Hematopoietic multipotent progenitor cell treated with erythropoietin and hydrocortisone succinate and interleukin-3 and kit ligand, for 6 days (in vitro differentiated cells): ENCODE measurements at regions not wholly inside any gene's neighbourhood (a gene's known extent, or its start where the extent isn't known, plus 50 kb on each side); places are given as distances from the start of the nearest gene placed in this dataset.

ENCODE experiments used
- DNase-seq: peaks from one replicate; pipeline ENCODE4 v3.0.0-alpha.2; 2015

DNA sequence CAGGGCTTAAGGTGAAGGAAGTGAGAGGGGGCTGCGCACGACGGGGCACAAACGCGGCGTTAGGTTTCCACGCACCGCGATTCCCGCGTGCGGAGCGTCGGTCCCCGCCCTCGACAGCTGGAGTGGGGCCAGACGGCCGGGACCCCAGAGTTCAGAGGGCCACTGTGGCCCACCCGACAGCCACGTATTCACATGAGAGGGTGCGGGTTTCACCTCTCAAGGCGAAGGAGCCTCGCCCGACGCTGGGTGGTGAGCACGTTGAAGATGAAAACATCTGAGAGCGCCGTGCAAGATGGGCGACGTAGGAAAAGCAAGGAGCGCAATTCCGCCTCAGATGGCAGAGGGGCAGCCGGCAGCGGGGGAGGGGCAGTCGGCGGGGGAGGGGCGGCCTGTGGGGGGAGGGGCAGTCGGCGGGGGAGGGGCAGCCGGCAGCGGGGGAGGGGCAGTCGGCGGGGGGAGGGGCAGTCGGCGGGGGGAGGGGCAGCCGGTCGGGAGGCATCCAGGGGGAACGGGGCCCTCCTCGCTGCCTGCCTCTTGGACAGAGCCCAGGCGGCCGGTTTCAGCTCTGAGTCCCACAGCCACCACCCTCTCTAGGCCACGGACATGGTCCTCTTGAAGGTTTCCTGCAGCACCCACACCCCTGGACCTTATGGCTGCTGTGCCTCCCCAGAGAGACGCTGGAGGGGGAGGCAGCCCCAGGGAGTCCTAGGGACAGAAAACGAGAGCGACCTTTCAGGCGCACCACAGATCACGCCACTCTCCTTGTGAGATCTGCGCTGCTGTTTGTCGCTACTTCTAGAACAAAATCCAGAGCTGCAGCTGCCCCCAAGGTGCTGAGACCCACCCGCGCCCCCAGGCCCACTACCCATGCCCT, 113.7 kb downstream of the DLL1 start:
- DNase-seq, result peak; percentile 24

DNA sequence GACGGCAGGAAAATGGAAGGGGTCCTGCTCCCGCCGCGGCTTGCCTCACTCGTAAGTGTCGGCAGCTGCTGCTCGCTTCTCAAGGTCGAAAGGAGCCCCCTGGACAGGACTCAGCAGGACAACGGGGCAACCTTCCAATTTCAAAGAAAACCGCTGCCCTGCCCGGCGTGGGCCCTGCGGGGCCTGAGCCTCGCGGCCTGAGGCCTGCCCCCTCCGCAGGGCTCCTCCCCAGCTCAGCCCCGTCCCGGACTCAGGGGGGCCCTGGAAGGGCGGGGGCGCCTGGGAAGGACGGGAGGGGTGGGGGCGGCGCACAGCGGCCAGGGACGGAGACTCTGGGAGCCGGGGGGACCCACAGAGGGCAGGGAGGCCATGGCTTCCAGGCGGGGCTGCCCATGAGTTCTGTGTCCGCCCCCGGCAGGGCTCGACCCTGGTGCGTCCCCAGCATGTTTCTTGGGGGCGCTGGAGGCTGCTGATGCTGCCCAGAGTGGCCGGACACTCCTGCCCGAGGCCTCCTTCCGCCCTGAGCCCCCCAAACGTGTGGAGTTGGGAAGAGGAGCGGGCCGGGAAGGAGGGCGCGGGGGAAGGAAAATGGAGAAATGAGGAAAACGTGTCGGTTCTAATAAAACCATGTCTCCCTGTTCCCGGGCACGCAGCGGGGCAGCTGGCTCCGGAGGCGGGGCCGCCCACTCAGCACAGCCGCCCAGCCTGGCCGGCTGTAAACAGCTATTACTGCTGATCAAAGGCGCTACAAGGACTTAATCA, 114.6 kb downstream of the DLL1 start:
- no peak for DNase-seq

DNA sequence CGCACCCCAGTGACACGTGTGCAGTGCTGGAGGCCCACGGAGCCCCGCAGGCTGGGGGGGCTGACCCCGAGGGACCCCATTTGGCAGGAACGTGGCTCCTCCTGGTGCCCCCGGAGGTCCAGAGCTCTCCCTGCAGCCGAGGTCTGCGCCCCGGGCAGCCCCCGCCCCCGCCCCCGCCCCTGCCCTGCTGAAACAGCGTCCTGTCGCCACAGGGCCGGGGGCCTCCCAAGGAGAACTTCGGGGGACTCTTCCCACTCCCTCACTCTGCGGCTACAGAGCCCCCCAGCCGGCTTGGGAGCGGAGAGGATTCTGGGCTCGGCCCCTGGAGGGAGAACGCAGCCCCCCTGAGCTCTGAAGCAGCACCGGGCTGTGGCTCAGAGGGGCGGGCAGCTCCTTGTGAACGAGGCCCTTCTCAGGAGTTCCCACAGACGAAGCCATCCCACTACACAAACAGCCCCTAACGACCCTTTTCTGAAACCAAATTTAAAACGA, 115.2 kb downstream of the DLL1 start:
- no peak for DNase-seq

DNA sequence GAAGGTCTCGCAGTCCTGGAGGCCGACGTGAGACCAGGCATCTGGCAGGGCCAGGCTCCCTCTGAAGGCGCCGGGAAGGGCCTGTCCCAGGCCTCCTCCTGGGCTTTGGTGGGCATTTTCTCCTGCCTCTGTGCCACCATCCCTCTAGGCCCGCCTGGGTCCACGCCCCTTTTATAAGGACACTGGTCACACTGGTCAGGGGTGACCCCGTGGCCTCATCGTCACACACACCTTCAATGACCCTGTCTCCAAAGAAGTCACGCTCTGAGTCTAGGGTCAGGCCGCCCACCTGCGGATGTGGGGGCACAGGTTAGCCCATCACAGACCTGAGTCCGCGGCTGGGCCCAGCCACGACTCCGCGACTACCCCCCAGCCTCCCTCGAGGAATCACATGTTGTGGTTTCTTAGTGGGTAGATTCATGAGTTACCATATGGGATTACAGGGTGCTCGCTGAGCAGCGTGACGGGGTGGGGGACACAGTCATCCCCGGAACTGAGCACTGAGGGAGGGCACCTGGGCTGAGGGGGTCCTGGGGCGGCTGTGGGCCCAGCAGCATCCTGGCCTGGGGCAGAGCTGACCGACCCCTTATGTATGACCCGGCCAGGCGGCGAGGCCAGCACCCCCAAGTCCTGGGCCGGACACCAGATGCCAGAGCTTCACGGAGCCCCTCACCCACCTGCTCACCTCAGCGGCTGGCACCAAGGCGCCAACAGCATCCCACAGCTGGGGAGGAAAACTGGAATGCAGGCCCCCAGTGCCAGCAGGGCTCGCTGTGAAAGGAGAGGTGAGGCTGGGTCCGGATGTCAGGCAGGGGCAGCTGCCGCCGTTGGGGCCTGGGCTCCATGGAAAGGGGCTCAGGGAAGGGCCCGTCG, 115.9 kb downstream of the DLL1 start:
- no peak for DNase-seq

DNA sequence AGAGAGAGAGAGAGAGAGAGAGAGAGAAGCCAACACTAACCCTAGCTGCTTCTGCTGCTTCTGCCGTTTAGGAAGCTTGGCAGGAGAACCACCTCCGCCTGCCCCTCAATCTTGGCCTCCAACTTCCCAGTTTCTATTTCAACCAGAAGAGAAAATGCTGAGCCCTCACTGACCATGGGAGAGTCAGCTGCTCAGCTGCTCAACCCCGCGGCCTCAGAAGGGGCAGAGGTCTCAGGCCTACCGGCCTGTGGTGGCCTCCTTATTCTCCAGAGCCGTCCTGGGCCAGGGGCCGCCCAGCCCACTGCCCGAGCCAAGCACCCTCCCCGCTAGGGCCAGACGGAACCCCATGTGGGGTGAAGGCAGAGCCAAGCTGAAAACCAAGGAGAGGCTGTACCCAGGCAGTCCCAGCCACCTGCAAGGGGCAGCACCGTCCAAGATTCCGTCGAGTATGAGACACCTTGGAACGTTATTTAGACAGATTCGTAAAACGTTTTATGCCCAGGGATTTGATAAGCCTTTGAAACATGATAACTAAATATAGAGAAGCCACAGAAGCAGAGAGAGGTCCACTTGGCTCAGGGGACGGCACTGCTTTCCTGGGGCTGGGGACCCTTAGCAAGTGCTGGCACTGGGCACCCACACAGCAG, 116.6 kb downstream of the DLL1 start:
- no peak for DNase-seq

DNA sequence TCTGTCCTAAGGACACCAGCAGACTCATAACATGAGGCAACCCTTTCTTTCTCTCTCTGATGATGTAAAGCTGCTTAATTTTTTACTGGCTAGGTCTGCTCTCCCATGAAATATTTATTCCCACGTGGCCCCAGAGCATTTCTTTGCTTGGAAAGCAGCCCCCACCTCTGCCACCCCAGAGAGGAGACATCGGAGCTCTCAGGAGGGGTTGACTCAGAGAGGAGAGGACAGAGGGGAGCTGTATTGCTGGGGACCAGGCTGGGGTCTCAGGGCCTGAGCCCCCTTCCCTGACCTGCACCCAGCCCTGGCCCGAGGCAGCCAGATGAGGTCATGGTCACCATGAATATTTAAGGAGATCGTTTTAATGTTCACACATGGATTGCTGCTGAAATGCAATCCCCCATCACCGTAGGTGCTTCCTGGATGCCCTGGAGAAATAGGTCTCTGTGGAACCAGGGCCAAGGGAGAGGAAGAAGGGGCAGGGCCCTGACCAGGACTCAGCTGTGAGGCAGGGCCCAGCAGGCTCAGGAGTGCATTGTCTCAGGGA, 117.5 kb downstream of the DLL1 start:
- no peak for DNase-seq

DNA sequence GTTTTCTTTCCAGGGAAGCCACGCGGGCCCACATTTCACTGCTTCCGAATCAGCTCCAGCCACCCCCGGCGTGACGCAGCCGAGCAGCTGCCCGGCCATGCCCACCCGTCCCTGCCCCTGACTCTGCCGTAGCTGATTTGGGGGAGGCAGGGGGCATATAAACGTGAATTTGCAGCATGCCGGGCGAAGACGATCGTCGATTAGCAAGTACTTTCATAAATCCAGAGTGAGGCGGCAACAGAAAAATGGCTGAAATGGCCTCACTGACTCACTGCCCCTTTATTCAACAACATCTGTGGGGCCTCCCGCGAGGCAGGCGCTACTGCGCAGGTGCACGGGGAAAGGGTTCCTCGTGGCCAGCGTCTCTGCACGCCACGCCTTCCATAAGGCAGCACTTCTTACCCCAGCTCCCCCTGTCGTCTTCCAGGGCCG, 118.0 kb downstream of the DLL1 start:
- no peak for DNase-seq

DNA sequence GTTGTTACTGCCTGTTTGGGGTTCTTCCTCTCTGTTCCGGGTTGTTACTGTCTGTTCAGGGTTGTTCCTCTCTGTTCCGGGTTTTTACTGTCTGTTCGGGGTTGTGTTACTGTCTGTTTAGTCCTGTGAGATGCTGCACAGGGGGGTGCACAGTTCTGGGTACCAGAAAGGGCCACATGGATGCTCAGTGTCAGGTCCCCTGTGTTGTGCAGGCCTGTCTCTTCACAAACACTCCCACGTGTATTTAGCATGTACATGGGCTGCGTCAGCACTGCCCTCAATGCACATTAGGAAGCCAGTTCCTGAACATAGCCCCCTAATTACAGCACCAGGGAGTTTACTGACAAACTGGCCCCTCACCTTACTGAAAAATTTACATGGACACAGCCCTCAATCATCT, 118.5 kb downstream of the DLL1 start:
- no peak for DNase-seq

DNA sequence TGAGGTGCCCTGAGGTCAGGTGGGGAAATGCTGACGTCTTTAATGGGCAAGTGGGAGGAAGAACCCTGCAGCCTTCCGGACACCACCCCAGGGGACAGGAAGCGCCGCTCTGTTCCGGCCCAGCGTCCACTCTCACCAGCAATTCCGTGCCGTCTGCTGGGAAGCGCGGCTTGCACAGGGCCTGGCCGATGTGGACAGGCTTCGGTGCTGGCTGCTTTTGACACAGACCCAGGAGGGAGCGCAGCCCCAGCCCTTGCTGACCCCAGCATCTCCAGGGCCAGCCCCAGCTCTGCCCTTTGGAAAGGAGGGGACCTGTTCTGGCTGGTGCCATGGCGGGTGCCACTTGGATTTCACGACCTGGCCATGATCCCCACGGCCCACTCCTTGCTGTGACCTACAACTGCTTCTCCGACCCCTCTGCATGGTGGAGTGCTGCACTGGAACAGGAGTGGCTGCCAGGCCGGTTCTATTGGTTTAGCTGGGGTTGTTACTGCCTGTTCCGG, 123.2 kb downstream of the DLL1 start:
- no peak for DNase-seq

DNA sequence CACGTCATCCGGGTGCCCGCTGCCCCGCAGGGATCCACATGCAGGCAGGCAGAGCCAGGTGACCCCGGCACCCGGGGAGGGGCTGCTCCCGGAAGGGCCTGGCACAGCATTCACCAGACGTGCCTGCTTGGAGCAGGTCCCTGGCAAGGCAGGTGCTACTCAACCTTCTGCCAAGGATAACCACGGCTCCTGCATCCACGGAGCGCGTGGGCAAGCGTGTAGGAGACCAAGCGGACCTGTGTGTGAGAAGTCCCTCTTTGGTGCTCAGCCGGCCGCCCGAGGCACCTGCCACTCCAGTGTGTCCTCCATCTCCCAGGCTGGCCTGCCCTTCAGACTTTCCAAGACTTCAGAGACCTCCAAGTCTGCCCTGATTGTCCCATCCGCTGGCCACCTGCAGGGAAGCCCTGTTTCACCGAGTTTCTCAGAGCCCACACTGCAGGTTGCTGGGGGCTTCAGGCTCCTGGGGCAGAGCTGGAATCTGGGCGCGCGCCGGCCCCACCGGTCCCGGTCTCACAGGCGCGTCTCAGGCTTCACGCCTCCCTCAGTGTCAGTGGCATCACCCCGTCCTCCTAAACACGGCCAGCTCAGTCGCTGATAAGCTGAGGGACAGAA, 124.3 kb downstream of the DLL1 start:
- DNase-seq, result no peak

DNA sequence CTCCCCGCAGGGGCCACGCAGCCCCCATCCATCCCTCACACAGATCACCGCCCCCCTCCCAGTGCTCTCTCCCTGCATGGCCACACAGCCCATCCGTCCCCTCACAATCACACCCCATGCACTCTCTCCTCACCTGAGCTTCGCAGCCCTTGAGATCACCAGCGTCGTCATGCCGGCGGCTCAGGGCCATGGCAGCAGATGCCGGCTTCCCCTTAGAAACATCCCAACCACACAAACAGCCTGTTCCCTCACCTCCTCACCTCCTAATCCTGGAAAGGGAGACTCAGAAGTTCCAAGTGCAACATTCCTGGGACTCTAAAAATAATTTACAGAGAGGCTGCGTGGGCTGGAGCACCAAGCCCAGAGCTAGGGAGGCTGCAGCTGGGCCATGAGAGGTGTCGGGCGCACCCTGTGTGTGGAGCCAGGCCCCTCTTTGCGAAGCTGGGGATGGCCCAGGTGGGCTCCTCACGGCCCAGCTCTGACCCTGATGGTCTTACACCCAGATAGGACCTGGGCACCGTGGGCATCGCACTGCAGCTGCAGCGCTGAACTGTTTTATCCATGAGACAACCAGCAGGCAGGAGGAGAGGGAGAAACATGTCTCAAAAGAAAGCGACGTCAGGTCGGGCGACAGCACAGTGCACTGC, 125.3 kb downstream of the DLL1 start:
- DNase-seq, result no peak

DNA sequence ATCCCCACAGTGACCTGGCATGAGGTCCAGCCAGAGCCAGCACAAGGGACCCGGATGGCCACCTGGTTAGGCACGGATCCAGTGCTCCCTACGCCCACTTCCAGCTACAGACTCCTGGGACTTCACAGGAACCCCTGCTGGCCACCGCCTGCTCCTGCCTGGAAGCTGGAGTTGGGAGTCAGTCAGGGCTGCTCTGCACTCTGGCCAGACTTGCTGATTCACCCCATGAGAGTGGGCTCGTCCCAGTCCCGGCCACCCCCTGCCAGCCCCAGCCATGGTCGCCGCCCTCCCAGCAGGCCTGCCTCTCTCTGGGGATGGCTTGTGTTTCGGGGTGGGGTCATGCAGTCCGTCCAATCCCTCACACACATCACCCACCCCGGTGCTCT, 125.8 kb downstream of the DLL1 start:
- DNase-seq, result no peak

DNA sequence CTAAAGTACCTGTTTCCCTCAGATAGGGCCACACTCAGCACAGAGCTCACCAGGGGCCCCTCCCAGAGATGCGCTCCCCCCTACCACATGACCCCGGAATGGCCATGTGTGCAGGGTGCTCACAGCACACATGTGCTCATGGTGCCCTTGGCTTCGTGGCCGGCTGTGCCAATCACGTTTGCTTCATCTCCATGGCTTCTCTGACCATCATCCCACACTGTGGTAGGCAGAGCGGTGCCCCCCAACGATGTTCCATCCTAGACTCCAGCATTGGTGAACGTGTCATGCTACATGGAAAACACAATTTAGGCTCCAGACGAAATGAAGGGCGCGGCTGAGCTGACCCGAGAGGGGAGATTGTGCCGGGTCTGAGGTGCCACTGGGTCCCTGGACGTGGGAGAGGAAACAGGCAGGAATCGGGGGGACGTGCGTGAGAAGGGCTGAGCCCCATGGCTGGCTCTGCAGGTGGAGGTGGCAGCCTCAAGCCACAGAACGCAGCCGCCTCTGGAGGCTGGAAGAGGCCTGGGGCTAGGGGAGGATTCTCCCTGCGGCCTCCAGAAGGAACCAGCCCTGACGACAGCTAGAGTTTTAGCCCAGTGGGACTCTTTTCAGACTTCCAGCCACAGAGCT, 126.5 kb downstream of the DLL1 start:
- no peak for DNase-seq

DNA sequence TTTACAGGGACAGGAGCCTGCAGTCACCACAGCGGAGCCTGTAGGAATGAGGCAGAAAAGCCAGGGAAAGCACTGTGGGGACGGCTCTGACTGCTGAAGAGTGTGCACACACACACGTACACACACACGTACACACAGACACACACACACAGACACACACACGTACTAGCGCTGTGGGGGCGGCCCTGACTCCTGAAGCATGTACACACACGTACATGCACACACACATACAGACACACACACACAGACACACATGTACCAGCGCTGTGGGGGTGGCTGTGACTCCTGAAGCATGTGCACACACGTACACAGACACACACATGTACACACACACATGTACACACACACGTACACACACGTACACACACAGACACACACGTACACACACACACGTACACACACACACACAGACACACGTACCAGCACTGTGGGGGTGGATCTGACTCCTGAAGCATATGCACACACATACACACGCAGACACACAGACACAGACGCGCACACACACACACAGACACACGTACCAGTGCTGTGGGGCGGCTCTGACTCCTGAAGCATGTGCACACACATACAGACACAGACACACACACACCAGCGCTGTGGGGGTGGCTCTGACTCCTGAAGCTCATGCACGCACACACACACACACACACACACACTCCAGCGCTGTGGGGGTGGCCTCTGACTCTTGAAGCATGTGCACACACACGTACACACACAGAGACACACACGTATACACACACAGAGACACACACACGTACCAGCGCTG, 127.3 kb downstream of the DLL1 start:
- DNase-seq, result no peak

DNA sequence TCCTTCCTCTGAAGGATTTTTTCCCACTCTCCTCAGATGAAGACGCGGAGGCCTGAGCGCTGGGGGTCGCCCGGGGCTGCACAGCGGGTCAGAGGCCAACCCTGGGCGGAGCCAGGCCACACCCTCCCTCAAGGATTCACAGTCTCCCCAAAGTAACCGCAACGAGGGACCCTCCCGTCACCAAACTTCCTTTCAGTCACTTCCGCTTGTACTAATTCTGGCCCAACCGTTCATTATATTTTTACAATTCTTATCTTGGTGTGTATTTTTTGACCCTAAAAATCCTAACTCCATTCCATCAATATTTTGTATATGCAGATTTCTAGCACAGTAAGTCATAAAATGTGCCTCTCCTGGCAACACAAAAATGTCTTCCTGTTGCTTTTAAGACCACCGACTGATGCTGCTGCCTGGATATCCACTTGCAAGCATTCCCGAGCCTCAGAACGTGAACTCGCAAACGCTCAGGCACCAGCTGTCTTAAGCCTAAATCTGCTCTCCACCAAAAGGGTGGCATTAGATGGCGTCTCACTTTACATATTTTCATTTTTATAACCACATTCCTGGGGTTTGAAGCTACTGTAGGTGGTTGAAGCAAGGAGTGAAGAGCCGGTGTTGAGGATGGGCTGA, 128.0 kb downstream of the DLL1 start:
- DNase-seq, result no peak

DNA sequence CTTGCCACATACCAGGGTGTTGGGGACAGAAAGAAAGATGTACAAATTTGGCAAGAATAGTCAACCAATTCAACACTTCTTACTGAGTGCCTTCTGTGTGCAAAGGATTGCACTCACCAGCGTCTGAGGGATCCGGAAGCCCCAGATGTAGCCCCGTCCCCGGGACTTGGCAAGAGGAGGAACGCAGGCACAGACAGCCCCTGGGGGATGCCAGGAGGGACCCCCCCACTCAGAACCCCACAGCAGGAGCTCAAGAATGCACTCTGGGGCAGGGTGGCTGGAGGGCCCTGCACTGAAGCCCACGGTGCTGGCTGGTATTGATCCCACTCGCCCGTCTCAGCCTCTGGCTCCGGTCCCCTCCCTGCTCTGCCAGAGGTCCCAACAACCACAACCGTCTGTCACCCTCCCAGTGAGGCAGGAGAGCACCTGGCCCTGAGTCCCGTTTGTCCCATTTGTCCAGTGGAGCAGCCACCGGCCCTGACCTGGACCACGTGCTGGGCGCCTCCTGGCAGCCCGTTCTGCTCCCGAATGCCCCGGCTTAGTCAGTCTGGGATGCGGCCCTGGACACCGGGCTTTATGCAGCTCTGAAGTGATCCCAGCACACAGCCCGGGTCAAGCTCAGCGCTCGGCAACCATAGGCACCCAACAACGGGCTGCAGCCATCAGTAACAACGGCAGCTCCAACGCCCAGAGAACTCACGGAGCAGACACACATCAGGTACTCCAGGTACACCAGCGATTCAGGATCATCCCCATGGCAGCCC, 128.7 kb downstream of the DLL1 start:
- no peak for DNase-seq

DNA sequence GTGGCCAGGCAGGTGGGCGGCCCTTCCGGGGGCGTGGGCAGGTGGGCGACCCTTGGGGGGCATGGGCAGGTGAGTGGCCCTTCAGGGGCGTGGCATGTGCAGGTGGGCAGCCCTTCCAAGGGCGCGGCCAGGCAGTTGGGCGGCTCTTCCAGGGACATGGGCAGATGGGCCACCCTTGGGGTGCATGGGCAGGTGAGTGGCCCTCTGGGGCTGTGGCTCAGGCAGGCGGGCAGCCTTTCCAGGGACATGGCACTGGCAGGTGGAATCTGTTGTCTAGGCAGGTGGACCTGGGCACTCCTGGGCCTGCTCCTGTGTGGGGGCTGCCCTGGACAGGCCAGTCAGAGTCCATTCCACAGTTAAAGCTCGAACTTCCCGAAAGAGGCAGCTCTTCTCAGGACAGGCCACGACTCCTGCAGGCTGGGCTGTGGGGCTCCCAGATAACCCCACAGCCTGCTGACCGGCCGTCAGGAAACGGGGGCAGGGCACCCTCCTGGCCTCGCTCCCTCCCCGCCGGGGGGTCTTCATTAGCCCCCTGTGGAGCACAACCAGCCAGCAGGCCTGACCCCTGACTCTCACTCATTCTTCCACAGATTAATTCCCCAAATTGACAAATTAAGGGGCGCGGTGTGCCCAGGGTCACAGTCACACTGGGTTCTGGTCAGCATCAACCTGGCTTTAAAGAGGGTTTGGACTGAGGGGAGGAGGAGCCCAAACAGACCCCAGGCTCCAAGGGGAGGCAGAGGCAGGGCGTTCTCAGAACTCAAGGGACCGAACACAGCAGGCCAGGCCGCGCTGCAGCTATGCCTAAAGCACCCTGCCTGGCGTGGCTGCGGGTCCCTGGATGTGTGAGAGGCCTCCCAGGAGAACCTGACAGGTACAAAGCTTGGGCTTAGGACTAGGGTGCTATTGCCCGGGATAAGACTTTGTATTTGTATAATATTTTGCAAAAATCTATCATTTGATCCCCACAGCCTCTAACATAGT, 130.0 kb downstream of the DLL1 start:
- DNase-seq, result no peak
